WTC11 (cell line): ENCODE measurements at regions not wholly inside any gene's neighbourhood (a gene's known extent, or its start where the extent isn't known, plus 50 kb on each side); places are given as distances from the start of the nearest gene placed in this dataset.

Experiments used
- ATAC-seq: fragments of 200-7000 bp; cut with Tn5 transposase; 2 replicates; pipeline ENCODE4 v1.10.0; 2021; ENCODE audit warnings: mild to moderate bottlenecking, moderate library complexity
- CTCF ChIA-PET: fragments of 300-600 bp; sonication (Branson Sonifier 250); formaldehyde crosslinking; loops from one replicate; lab custom pipeline; 2021; ENCODE audit warnings: antibody characterized with exemption; lab: Charles Lee
- POLR2A ChIA-PET: fragments of 350-600 bp; sonication (Branson Sonifier 250); formaldehyde crosslinking; loops from one replicate; lab custom pipeline; 2021; ENCODE audit warnings: antibody characterized with exemption; lab: Charles Lee
- DNase-seq: peaks from one replicate; pipeline ENCODE4 v3.0.0; 2021; ENCODE audit warnings: low spot score
- H3K27ac Mint-ChIP-seq: 2 replicates; pipeline ENCODE4 v1.8.0; 2021; ENCODE audit warnings: mixed read lengths
- H3K27me3 Mint-ChIP-seq: 2 replicates; pipeline ENCODE4 v1.8.0; 2021; ENCODE audit warnings: low read depth, mild to moderate bottlenecking, moderate library complexity, mixed read lengths
- H3K36me3 Mint-ChIP-seq: 2 replicates; pipeline ENCODE4 v1.8.0; 2021; ENCODE audit warnings: mixed read lengths
- H3K4me1 Mint-ChIP-seq: 2 replicates; pipeline ENCODE4 v1.8.0; 2022; ENCODE audit warnings: mixed read lengths
- H3K4me3 Mint-ChIP-seq: 2 replicates; pipeline ENCODE4 v1.8.0; 2021; ENCODE audit warnings: mild to moderate bottlenecking, moderate library complexity, mixed read lengths
- H3K9me3 Mint-ChIP-seq: 2 replicates; pipeline ENCODE4 v1.8.0; 2021; ENCODE audit warnings: mixed read lengths
- AFF4 ChIP-seq: sonication (generic); formaldehyde crosslinking; IDR thresholded peaks from 2 replicates; pipeline ENCODE4 v1.8.1; 2023; ENCODE audit warnings: mild to moderate bottlenecking, missing genetic modification reagents, borderline replicate concordance
- CDX4 ChIP-seq: fragments of 250-450 bp; sonication (Bioruptor Pico); IDR thresholded peaks from 2 replicates; pipeline ENCODE4 v1.9.0; 2021; ENCODE audit warnings: moderate library complexity, mild to moderate bottlenecking, inconsistent platforms, borderline replicate concordance
- CREB1 ChIP-seq: sonication (generic); formaldehyde crosslinking; IDR thresholded peaks from 2 replicates; pipeline ENCODE4 v1.8.0; 2023; ENCODE audit warnings: mild to moderate bottlenecking, missing genetic modification reagents
- E2F5 ChIP-seq: sonication (generic); formaldehyde crosslinking; IDR thresholded peaks from 2 replicates; pipeline ENCODE4 v1.8.1; 2022; ENCODE audit warnings: mild to moderate bottlenecking, moderate library complexity, missing genetic modification reagents
- GRHL2 ChIP-seq: fragments of 250-450 bp; sonication (Bioruptor Pico); IDR thresholded peaks from 2 replicates; pipeline ENCODE4 v1.8.0; 2022; ENCODE audit warnings: mild to moderate bottlenecking, moderate library complexity; ENCODE audit not compliant: insufficient replicate concordance, severe bottlenecking
- GTF2I ChIP-seq: fragments of 250-450 bp; sonication (Bioruptor Pico); conservative IDR thresholded peaks from 2 replicates; pipeline ENCODE4 v1.4.0; 2021; ENCODE audit warnings: mild to moderate bottlenecking
- JUN ChIP-seq: sonication (generic); formaldehyde crosslinking; IDR thresholded peaks from 2 replicates; pipeline ENCODE4 v1.8.0; 2023; ENCODE audit warnings: mild to moderate bottlenecking, missing genetic modification reagents
- MXD4 ChIP-seq: fragments of 250-450 bp; sonication (Bioruptor Pico); IDR thresholded peaks from 2 replicates; pipeline ENCODE4 v1.8.0; 2021; ENCODE audit warnings: mild to moderate bottlenecking, moderate library complexity, borderline replicate concordance
- NFYB ChIP-seq: sonication (generic); formaldehyde crosslinking; conservative IDR thresholded peaks from 2 replicates; pipeline ENCODE4 v1.8.0; 2022; ENCODE audit warnings: low read depth, missing genetic modification reagents
- NR1H2 ChIP-seq: sonication (generic); formaldehyde crosslinking; IDR thresholded peaks from 2 replicates; pipeline ENCODE4 v1.9.0; 2021; ENCODE audit warnings: mild to moderate bottlenecking, moderate library complexity, missing genetic modification reagents
- RELA ChIP-seq: sonication (generic); formaldehyde crosslinking; IDR thresholded peaks from 2 replicates; pipeline ENCODE4 v1.8.1; 2022; ENCODE audit warnings: missing genetic modification reagents, mild to moderate bottlenecking, borderline replicate concordance
- RORB ChIP-seq: fragments of 250-450 bp; sonication (Bioruptor Pico); IDR thresholded peaks from 2 replicates; pipeline ENCODE4 v1.9.0; 2021; ENCODE audit warnings: mild to moderate bottlenecking
- SMAD3 ChIP-seq: sonication (generic); formaldehyde crosslinking; IDR thresholded peaks from 2 replicates; pipeline ENCODE4 v1.8.0; 2022; ENCODE audit warnings: missing genetic modification reagents, mild to moderate bottlenecking, borderline replicate concordance
- STAT6 ChIP-seq: sonication (generic); formaldehyde crosslinking; conservative IDR thresholded peaks from 2 replicates; pipeline ENCODE4 v1.8.1; 2023; ENCODE audit warnings: mild to moderate bottlenecking, low read depth, missing genetic modification reagents, moderate library complexity
- TP53 ChIP-seq: sonication (generic); formaldehyde crosslinking; IDR thresholded peaks from 2 replicates; pipeline ENCODE4 v1.8.1; 2023; ENCODE audit warnings: mild to moderate bottlenecking, missing genetic modification reagents
- ZNF317 ChIP-seq: sonication (generic); formaldehyde crosslinking; IDR thresholded peaks from 2 replicates; pipeline ENCODE4 v1.8.1; 2023; ENCODE audit warnings: low read depth, mild to moderate bottlenecking, moderate library complexity, missing genetic modification reagents, borderline replicate concordance
- ZNF423 ChIP-seq: fragments of 250-450 bp; sonication (Bioruptor Pico); IDR thresholded peaks from 2 replicates; pipeline ENCODE4 v2.1.2; 2022; ENCODE audit warnings: mild to moderate bottlenecking, moderate library complexity
- ZNF512 ChIP-seq: sonication (generic); formaldehyde crosslinking; IDR thresholded peaks from 2 replicates; pipeline ENCODE4 v1.8.1; 2022; ENCODE audit warnings: missing genetic modification reagents, borderline replicate concordance

GRCh38 chr5:135642934-135643333 lies 64.1 kb upstream of the CXCL14 start:
- TF ChIP-seq ZNF512 (CRISPR knock-in tag): no peak
- no peak for TF ChIP-seq STAT6 (CRISPR knock-in tag)
- TF ChIP-seq RORB (CRISPR knock-in tag): no peak
- TF ChIP-seq ZNF423 (CRISPR knock-in tag): no peak
- DNase-seq: no peak
- Mint-ChIP-seq H3K4me1 (no peaks in the 10 kb centered on the region), H3K4me3 (no peak overlapping the region), H3K36me3 (no peaks in the 10 kb centered on the region), H3K27me3 (peaks cover 4% of the 10 kb centered on the region), H3K9me3 (no peaks in the 10 kb centered on the region), H3K27ac (no peak overlapping the region)
- CTCF ChIA-PET: interaction anchor here (1.4 to 1.6 kb wide), 2 partner anchors 77 to 86 kb away, joined by 3 read pairs; no protein-coding TSS in a partner anchor
- POLR2A ChIA-PET: no interaction called here
- ATAC-seq: no peak

GRCh38 chr5:135642488-135642870 lies 63.7 kb upstream of the CXCL14 start:
- ChIA-PET CTCF (interaction anchor here (1.6 kb wide), 1 partner anchor 87 kb away, joined by 3 read pairs; no protein-coding TSS in a partner anchor), POLR2A (interaction anchor here (1.0 kb wide), 1 partner anchor 13 kb away, joined by 3 read pairs; no protein-coding TSS in a partner anchor)
- no peaks in the 10 kb centered on the region for H3K4me1 Mint-ChIP-seq
- no peaks in the 10 kb centered on the region for H3K9me3 Mint-ChIP-seq
- H3K36me3 Mint-ChIP-seq: no peaks in the 10 kb centered on the region
- no peak overlapping the region for H3K27ac Mint-ChIP-seq
- DNase-seq (no peak), ATAC-seq (no peak)
- no peak for TF ChIP-seq GRHL2
- TF ChIP-seq CREB1: no peak
- no peak for TF ChIP-seq ZNF317 (CRISPR knock-in tag)
- TF ChIP-seq MXD4 (CRISPR knock-in tag): no peak
- TF ChIP-seq SMAD3 (CRISPR knock-in tag): no peak
- no peak for TF ChIP-seq JUN (CRISPR knock-in tag)
- TF ChIP-seq RELA: no peak
- TF ChIP-seq AFF4 (CRISPR knock-in tag): no peak
- no peak for TF ChIP-seq GTF2I (CRISPR knock-in tag)
- no peak for TF ChIP-seq E2F5
- TF ChIP-seq TP53 (CRISPR knock-in tag): no peak
- TF ChIP-seq CDX4 (CRISPR knock-in tag): no peak
- no peak for TF ChIP-seq NFYB (CRISPR knock-in tag)
- no peak for TF ChIP-seq NR1H2 (CRISPR knock-in tag)
- no peak overlapping the region for H3K4me3 Mint-ChIP-seq
- peaks cover 4% of the 10 kb centered on the region for H3K27me3 Mint-ChIP-seq
